GM13976 (cell line): ENCODE measurements at regions not wholly inside any gene's neighbourhood (a gene's known extent, or its start where the extent isn't known, plus 50 kb on each side); places are given as distances from the start of the nearest gene placed in this dataset.

Experiments used
- DNase-seq: peaks from one replicate; pipeline ENCODE4 v3.0.0; 2012; ENCODE audit warnings: low spot score
- in situ Hi-C: fragments of 300-500 bp; cut with MboI; formaldehyde crosslinking; loops from one replicate; pipeline ENCODE4 v1.12.0; 2022; ENCODE audit warnings: low sequenced_read_pairs, mixed read lengths, inconsistent platforms; ENCODE audit not compliant: unreplicated experiment
- TF ChIP-seq, protein P1 (sequence below): IDR thresholded peaks from 2 replicates; pipeline ENCODE4 v1.5.1; 2012; ENCODE audit warnings: borderline replicate concordance, mild to moderate bottlenecking; ENCODE audit not compliant: insufficient read depth; ENCODE audit errors: extremely low read depth, missing control alignments, control extremely low read depth

DNA sequence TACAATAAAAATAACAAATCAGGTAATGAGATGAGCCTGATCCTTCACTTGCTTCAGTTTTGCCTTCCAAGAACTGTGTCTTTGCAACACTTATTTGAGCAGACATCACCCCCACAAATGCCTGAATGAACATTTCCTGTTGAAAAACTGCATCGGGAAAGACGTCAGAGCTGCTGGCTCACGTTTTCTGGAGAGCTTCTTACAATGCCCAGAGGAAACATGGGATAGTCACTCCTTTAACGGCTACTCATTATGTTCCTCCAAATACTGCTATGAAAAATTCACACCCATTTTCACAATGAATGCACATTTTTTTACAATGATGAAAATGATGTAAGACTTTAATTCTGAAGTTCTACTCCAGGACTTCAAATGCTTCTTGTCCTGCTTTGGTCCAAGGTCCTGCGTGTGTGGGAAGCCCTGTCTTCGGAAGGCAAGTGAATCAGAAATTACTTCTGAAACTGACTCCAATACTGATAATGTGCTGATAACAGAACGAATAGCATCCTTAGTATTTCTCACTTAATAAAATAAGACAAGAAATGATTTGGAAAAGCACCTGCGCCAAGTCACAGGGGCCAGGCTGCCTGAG is 238.0 kb downstream of the ANKRD60 start:
- in situ Hi-C loops: no loop called here
- TF ChIP-seq, protein P1, sequence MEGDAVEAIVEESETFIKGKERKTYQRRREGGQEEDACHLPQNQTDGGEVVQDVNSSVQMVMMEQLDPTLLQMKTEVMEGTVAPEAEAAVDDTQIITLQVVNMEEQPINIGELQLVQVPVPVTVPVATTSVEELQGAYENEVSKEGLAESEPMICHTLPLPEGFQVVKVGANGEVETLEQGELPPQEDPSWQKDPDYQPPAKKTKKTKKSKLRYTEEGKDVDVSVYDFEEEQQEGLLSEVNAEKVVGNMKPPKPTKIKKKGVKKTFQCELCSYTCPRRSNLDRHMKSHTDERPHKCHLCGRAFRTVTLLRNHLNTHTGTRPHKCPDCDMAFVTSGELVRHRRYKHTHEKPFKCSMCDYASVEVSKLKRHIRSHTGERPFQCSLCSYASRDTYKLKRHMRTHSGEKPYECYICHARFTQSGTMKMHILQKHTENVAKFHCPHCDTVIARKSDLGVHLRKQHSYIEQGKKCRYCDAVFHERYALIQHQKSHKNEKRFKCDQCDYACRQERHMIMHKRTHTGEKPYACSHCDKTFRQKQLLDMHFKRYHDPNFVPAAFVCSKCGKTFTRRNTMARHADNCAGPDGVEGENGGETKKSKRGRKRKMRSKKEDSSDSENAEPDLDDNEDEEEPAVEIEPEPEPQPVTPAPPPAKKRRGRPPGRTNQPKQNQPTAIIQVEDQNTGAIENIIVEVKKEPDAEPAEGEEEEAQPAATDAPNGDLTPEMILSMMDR: no peak
- DNase-seq: no peak

DNA sequence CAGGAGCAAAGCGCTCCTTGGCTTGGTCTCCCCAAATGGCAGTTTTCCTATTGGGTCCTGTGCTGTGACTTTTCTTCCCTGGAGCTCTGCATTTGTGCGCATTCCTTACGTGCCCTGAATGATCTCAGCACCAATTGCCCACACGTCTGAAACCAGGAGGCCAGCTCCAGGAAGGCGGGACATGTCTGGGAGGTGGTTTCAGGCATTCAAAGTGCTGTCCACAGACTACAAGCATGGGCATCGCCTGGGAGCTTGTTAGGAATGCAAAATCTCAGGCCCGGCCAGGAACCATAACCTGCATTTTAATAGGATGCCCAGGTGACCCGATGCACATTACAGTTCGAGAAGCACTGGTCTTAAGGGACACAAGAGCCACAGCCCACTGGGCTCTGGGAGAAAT is 239.6 kb downstream of the ANKRD60 start:
- DNase-seq: no peak
- TF ChIP-seq, protein P1: no peak
- in situ Hi-C loops: no loop called here

DNA sequence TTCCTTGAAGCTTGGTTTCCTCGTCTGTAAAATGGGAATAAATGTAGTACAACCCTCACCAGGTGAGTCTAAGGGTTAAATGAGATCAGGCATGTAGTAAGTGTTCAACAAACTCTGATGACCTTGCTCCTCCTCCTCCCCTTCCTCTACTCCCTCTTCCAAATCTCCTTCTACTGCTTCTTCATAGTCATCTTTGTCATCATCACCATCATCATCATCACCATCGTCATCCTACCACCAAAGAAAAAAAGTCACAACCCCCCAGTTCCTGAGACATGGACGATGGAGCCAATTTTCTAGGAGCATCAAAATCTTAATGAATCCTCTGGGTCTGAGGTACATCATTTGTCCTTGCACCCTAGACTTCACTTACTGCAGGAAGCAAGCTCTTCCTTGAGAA is 240.0 kb downstream of the ANKRD60 start:
- TF ChIP-seq, protein P1: no peak
- in situ Hi-C loops: no loop called here
- no peak for DNase-seq

DNA sequence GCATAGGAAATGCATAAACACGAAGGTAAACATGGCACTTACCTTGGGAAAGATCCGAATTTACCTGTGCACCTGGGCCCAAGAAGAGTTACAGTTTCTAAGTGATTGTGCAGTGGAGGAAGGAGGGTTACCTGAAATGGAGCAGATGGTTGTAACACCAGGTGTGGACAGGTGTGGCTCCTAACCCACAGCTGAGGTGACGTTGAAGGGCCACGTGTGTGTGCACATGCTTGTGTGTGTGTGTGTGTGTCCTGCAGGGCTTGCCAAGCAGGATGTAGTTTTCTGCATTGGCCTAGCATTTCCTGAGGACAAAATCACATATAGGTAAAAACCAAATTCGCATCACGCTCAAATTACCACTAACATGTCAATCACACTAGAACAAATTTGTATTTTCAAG is 240.8 kb downstream of the ANKRD60 start:
- DNase-seq: no peak
- TF ChIP-seq, protein P1: no peak
- in situ Hi-C loops: no loop called here

DNA sequence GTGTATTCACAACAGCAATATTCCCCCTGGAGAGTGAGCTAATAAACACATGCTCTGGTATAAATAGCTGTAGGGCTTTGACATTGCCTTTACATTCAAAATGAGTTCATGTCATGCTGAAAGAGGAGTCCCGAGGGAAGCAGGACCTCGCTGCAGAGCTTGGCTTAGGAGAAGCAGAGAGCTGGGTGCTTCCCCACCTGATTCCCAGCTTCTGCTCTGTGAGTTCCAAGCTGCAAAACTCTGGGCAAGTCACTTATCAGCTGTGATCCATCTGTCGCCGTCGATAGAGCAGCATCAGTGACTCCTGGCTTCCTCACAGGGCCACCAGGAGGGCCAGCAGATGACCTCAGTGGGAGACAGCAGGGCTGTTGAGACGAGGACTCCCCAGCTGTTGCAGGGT is 241.8 kb downstream of the ANKRD60 start:
- in situ Hi-C loops: no loop called here
- DNase-seq: no peak
- TF ChIP-seq, protein P1: no peak

DNA sequence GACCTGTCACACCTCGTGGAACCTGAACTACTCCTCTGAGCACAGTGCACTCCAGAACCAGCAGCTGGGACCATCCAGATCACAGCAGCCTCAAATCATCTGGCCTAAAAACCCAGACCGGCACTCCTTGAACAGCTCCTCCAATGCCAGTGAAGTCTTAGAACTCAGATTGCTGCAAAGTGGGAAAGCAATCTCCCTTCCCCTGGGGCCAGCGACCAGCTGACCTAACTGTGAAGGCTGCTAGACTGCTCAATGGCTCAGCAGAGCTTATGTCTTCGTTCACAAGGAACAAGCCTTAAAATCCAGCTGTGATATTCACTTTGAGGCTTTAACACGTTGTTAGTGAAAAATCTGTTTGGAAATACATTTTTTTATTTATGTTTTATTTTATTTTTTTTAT is 243.2 kb downstream of the ANKRD60 start:
- TF ChIP-seq, protein P1: no peak
- in situ Hi-C loops: no loop called here
- no peak for DNase-seq
